Daoy (cell line): ENCODE measurements at regions not wholly inside any gene's neighbourhood (a gene's known extent, or its start where the extent isn't known, plus 50 kb on each side); places are given as distances from the start of the nearest gene placed in this dataset.
"Not testable (repeated sequence)": the region's sequence is repeated elsewhere in the genome, so short reads cannot be mapped to it uniquely, and the experiment has no call there.

Source experiments
- DNase-seq: peaks from one replicate; pipeline ENCODE4 v3.0.0-alpha.2; 2015; ENCODE audit warnings: low read depth

GRCh38 chrX:113919387-113919786, 664.5 kb upstream of the HTR2C start:
- DNase-seq = no peak

- DNase-seq = no peak
Measured at GRCh38 chrX:113906168-113906567, 677.7 kb upstream of the HTR2C start.

GRCh38 chrX:113892891-113893290, 691.0 kb upstream of the HTR2C start:
- DNase-seq = no peak

- peak; percentile 15 for DNase-seq
Measured at GRCh38 chrX:113892401-113892800, 691.5 kb upstream of the HTR2C start.

GRCh38 chrX:113873056-113873455, 710.8 kb upstream of the HTR2C start:
- DNase-seq = no peak

- peak; percentile 3 for DNase-seq
Measured at GRCh38 chrX:113868711-113869110, 715.2 kb upstream of the HTR2C start.

GRCh38 chrX:113868177-113868576, 715.7 kb upstream of the HTR2C start:
- DNase-seq = peak; percentile 16

- no peak for DNase-seq
Measured at GRCh38 chrX:113849408-113849807, 734.5 kb upstream of the HTR2C start.

- DNase-seq = no peak
Measured at GRCh38 chrX:113833096-113834055, 750.5 kb upstream of the HTR2C start.

GRCh38 chrX:113828470-113828869, 755.4 kb upstream of the HTR2C start:
- no peak for DNase-seq

- no peak for DNase-seq
Measured at GRCh38 chrX:113818346-113818745, 765.5 kb upstream of the HTR2C start.

GRCh38 chrX:113804819-113805218, 779.1 kb upstream of the HTR2C start:
- DNase-seq = no peak

- no peak for DNase-seq
Measured at GRCh38 chrX:113804291-113804690, 779.6 kb upstream of the HTR2C start.

- DNase-seq = no peak
Measured at GRCh38 chrX:113802837-113803236, 781.0 kb upstream of the HTR2C start.

GRCh38 chrX:113800955-113801354, 782.9 kb upstream of the HTR2C start:
- DNase-seq = no peak

- DNase-seq = no peak
Measured at GRCh38 chrX:113793563-113793962, 790.3 kb upstream of the HTR2C start.

GRCh38 chrX:113790987-113791386, 792.9 kb upstream of the HTR2C start:
- DNase-seq = no peak

GRCh38 chrX:113784754-113785153, 799.1 kb upstream of the HTR2C start:
- DNase-seq = not testable (repeated sequence)

GRCh38 chrX:113770806-113771205, 813.1 kb upstream of the HTR2C start:
- DNase-seq = no peak

- no peak for DNase-seq
Measured at GRCh38 chrX:113770071-113770470, 813.8 kb upstream of the HTR2C start.

- DNase-seq = no peak
Measured at GRCh38 chrX:113759422-113759821, 824.5 kb upstream of the HTR2C start.

- no peak for DNase-seq
Measured at GRCh38 chrX:113747274-113747973, 836.5 kb upstream of the HTR2C start.

GRCh38 chrX:113743069-113743468, 840.8 kb upstream of the HTR2C start:
- no peak for DNase-seq
